Psoas muscle (tissue), 7 donors: ENCODE measurements at regions not wholly inside any gene's neighbourhood (a gene's known extent, or its start where the extent isn't known, plus 50 kb on each side); places are given as distances from the start of the nearest gene placed in this dataset.

ENCODE experiments used
- ATAC-seq, 4 donors: fragments of 200-7000 bp; cut with Tn5 transposase; one replicate each; pipeline ENCODE4 v1.9.1; 2020; ENCODE audit warnings: moderate library complexity in 3 of 4, mild to moderate bottlenecking in 2 of 4
- DNase-seq, 2 donors: peaks; one replicate each; pipeline ENCODE4 v3.0.0-alpha.2; 2020
- H3K27ac ChIP-seq: fragments of 200-600 bp; one replicate; pipeline ENCODE4 v1.8.0; 2022
- H3K27me3 ChIP-seq, 3 donors: fragments of 200-600 bp in 1 of 3; one replicate each; pipeline versions ENCODE4 v1.6.1 to v1.8.0; 2013 to 2022; ENCODE audit warnings: low read length in 2 of 3, mild to moderate bottlenecking in 2 of 3, moderate library complexity in 1 of 3; ENCODE audit not compliant: insufficient read depth in 3 of 3
- H3K36me3 ChIP-seq, 2 donors: fragments of 200-600 bp in 1 of 2; one replicate each; pipeline versions ENCODE4 v1.6.1 to v1.8.0; 2013 to 2022; ENCODE audit warnings: low read depth in 1 of 2, mild to moderate bottlenecking in 1 of 2, moderate library complexity in 1 of 2; ENCODE audit not compliant: insufficient read depth in 1 of 2
- H3K4me1 ChIP-seq: fragments of 200-600 bp; one replicate; pipeline ENCODE4 v1.8.0; 2022
- H3K4me3 ChIP-seq: fragments of 200-600 bp; one replicate; pipeline ENCODE4 v1.8.0; 2022; ENCODE audit warnings: mild to moderate bottlenecking
- H3K9me3 ChIP-seq: fragments of 200-600 bp; one replicate; pipeline ENCODE4 v1.8.0; 2022
- CTCF ChIP-seq: fragments of 200-600 bp; IDR thresholded peaks from one replicate; pipeline ENCODE4 v1.8.0; 2022; ENCODE audit warnings: antibody characterized with exemption
- WGBS, 3 donors: extraction: QIAGEN DNeasy Blood & Tissue Kit; methylation state at CpG; one replicate each; pipeline versions ENCODE4 v1.1.6 to v1.1.7; 2013; 5-methylcytosine and 5-hydroxymethylcytosine counted together
- intact Hi-C, 2 donors: fragments of 100-400 bp; cut with DNase I; formaldehyde crosslinking; loops; one replicate each; pipeline versions ENCODE4 v1.11.0 to v1.14.2; 2022
- donor health status: healthy with polysubstance abuse.
- donor health status: DM: no; HTN: no; CAD: no; lungs with moderate emphysema.
- donor health status: Bipolar disorder and iron deficiency.
- donor health status: healthy.
- donor health status: DM: yes; HTN: yes; CAD: no.
- donor health status: DM: no; HTN: no; CAD: no.
- donor health status: DM: yes; HTN: yes; CAD: no.

DNA sequence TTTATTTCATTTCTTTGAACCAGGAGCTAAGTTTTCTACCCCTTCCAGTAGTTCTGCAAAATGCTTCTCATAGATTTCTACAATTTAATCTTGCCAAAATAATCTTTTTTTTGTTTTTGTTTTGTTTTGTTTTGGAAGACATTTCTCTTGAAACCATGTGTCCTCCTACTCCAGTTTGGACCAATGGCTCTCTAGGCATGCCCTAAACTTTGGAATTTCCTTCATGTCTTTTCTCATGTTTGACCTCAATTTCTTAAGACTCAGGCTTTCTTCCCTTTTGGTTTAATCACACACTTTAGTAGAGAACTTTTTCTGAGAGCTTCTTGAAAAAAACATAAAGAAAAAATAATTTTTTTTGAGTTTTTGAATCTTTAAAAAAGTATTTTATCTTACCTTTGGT is 173.8 kb downstream of the GJA1 start:
- H3K4me3 ChIP-seq = no peak overlapping the region
- DNase-seq (no peak), ATAC-seq (no peak)
- no peak overlapping the region for H3K27ac ChIP-seq
- H3K27me3 ChIP-seq = no peaks in the 10 kb centered on the region
- H3K4me1 ChIP-seq = no peaks in the 10 kb centered on the region
- H3K9me3 ChIP-seq = no peaks in the 10 kb centered on the region
- no peaks in the 10 kb centered on the region for H3K36me3 ChIP-seq
- no peak for TF ChIP-seq CTCF
- intact Hi-C loops = no loop called here

- Histone ChIP-seq H3K36me3 (no peaks in the 10 kb centered on the region), H3K4me1 (no peaks in the 10 kb centered on the region), H3K27ac (no peak overlapping the region), H3K9me3 (no peaks in the 10 kb centered on the region), H3K27me3 (no peaks in the 10 kb centered on the region), H3K4me3 (no peak overlapping the region)
- no peak for TF ChIP-seq CTCF
- 71 to 83% (median 78%) methylated on average over 3 of the region's 3 CpGs for WGBS, 3 donors
- ATAC-seq = no peak
- DNase-seq = no peak
- intact Hi-C loops = no loop called here
Observed at GRCh38 chr6:121612927-121613326, 177.5 kb downstream of the GJA1 start.

DNA sequence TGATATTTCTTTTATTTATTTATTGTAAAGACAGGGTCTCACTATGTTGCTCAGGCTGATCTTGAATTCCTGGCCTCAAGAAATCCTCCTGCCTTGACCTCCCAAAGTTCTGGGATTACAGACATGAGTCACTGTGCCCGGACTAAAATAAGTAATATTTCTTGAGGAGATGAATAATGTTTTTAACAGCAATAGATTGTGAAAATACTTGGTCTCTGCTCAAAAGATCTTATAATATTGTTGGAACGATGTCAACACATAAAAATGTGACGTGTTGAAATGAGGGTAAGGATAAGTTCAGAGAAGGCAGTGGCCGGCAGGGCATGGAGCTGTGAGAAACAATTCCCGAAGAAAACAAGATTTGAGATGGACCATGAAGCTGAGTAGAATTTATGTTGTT is 178.7 kb downstream of the GJA1 start:
- TF ChIP-seq CTCF = no peak
- H3K27me3 ChIP-seq = no peaks in the 10 kb centered on the region
- no peak for ATAC-seq
- H3K4me1 ChIP-seq = no peaks in the 10 kb centered on the region
- H3K9me3 ChIP-seq = no peaks in the 10 kb centered on the region
- 46 to 55% (median 52%) methylated on average over 5 of the region's 5 CpGs for WGBS, 3 donors
- no peak for DNase-seq
- no peak overlapping the region for H3K27ac ChIP-seq
- H3K4me3 ChIP-seq = no peak overlapping the region
- intact Hi-C loops = no loop called here
- H3K36me3 ChIP-seq = no peaks in the 10 kb centered on the region

DNA sequence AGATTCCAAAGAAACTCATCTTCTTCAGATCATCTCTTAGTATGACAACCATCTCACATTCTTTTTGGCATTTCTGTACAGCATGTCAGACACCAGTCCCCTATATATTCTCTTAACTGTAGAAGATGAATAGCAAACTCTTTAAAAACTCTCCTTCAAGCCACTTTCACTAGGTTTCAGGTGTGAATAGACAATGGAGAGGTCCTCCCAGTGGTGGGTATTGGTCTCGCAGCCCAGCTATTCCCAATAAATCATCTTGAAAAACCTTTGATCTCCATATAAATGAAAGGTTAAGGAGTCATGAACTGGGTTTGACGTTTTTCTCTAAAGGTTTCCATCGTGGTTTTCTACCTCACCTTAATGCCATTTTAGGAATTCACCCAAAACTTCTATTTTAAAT is 180.0 kb downstream of the GJA1 start:
- DNase-seq = no peak
- H3K27me3 ChIP-seq = no peaks in the 10 kb centered on the region
- 55 to 60% (median 59%) methylated on average over 3 of the region's 3 CpGs for WGBS, 3 donors
- TF ChIP-seq CTCF = no peak
- no peak overlapping the region for H3K4me3 ChIP-seq
- H3K9me3 ChIP-seq = no peaks in the 10 kb centered on the region
- intact Hi-C loops = no loop called here
- no peak overlapping the region for H3K27ac ChIP-seq
- no peak for ATAC-seq
- no peaks in the 10 kb centered on the region for H3K36me3 ChIP-seq
- H3K4me1 ChIP-seq = no peaks in the 10 kb centered on the region

DNA sequence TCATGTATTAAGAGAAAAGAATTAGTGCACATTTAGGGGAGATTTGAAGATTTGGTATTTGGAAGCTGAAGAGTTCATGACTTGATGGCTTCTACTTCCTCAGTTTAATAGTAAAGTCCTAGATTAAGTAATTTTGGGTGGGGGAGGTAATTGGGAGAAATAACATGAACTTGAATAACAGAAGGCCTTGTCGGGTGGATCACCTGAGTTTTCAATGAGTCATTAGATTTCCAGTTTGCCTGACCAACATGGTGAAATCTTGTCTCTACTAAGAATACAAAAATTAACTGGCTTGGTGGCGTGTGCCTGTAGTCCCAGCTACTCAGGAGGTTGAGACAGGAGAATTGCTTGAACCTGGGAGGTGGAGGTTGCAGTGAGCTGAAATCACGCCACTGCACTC is 181.0 kb downstream of the GJA1 start:
- Histone ChIP-seq H3K36me3 (no peaks in the 10 kb centered on the region), H3K27me3 (no peaks in the 10 kb centered on the region), H3K4me1 (no peaks in the 10 kb centered on the region), H3K27ac (no peak overlapping the region), H3K9me3 (no peaks in the 10 kb centered on the region), H3K4me3 (no peak overlapping the region)
- intact Hi-C loops = no loop called here
- 95 to 97% (median 95%) methylated on average over 3 of the region's 3 CpGs for WGBS, 3 donors
- DNase-seq (no peak), ATAC-seq (no peak)
- TF ChIP-seq CTCF = no peak
